GM23338 (cell line): ENCODE measurements at regions not wholly inside any gene's neighbourhood (a gene's known extent, or its start where the extent isn't known, plus 50 kb on each side); places are given as distances from the start of the nearest gene placed in this dataset.

ENCODE experiments used
- ATAC-seq: fragments of 200-7000 bp; cut with Tn5 transposase; 3 replicates; pipeline ENCODE4 v1.9.1; 2020
- DNase-seq: peaks from one replicate; pipeline ENCODE4 v3.0.0-alpha.2; 2015; ENCODE audit warnings: low spot score
- H2AFZ ChIP-seq: fragments of 200-600 bp; sonication (generic); 2 replicates; pipeline ENCODE4 v1.8.0; 2016; ENCODE audit warnings: antibody characterized with exemption, mild to moderate bottlenecking, moderate library complexity
- H3F3A ChIP-seq: fragments of 200-600 bp; sonication (generic); replicated peaks from 2 replicates; pipeline ENCODE4 v1.8.0; 2017; ENCODE audit warnings: antibody characterized with exemption, mixed run types, low read depth
- H3K27ac ChIP-seq: fragments of 200-600 bp; sonication (generic); 2 replicates; pipeline ENCODE4 v1.6.1; 2016; ENCODE audit warnings: low read depth
- H3K27me3 ChIP-seq: fragments of 200-600 bp; sonication (generic); 2 replicates; pipeline ENCODE4 v1.8.0; 2016; ENCODE audit warnings: mild to moderate bottlenecking, mixed run types, moderate library complexity; ENCODE audit not compliant: insufficient read depth
- H3K36me3 ChIP-seq: fragments of 200-600 bp; sonication (generic); 2 replicates; pipeline ENCODE4 v1.8.0; 2016; ENCODE audit warnings: mild to moderate bottlenecking; ENCODE audit not compliant: insufficient read depth
- H3K4me1 ChIP-seq: fragments of 200-600 bp; sonication (generic); 2 replicates; pipeline ENCODE4 v1.8.0; 2016; ENCODE audit warnings: mild to moderate bottlenecking, moderate library complexity; ENCODE audit not compliant: insufficient read depth
- H3K4me2 ChIP-seq: fragments of 200-600 bp; sonication (generic); 2 replicates; pipeline ENCODE4 v1.7.1; 2017; ENCODE audit warnings: mixed run types
- H3K4me3 ChIP-seq: fragments of 200-600 bp; sonication (generic); 2 replicates; pipeline ENCODE4 v1.6.1; 2016; ENCODE audit warnings: mixed run types
- H3K79me2 ChIP-seq: fragments of 200-600 bp; sonication (generic); replicated peaks from 2 replicates; pipeline ENCODE4 v1.8.0; 2017; ENCODE audit warnings: mild to moderate bottlenecking; ENCODE audit not compliant: insufficient read depth
- H3K9me2 ChIP-seq: fragments of 200-600 bp; sonication (generic); 2 replicates; pipeline ENCODE4 v1.8.0; 2017; ENCODE audit not compliant: insufficient read depth
- H4K20me1 ChIP-seq: fragments of 200-600 bp; sonication (generic); replicated peaks from 2 replicates; pipeline ENCODE4 v1.8.0; 2017; ENCODE audit warnings: mild to moderate bottlenecking; ENCODE audit not compliant: insufficient read depth
- H3K27ac Mint-ChIP-seq: 2 replicates; pipeline ENCODE4 v1.8.0; 2020; ENCODE audit warnings: inconsistent platforms, mild to moderate bottlenecking, moderate library complexity, mixed read lengths
- H3K27me3 Mint-ChIP-seq: 3 replicates; pipeline ENCODE4 v1.8.0; 2022; ENCODE audit warnings: low read depth, mild to moderate bottlenecking, moderate library complexity, mixed read lengths, inconsistent platforms; ENCODE audit not compliant: insufficient read depth, poor library complexity
- H3K36me3 Mint-ChIP-seq: 3 replicates; pipeline ENCODE4 v1.8.0; 2021; ENCODE audit warnings: low read depth, mild to moderate bottlenecking, inconsistent platforms, moderate library complexity, mixed read lengths
- H3K4me1 Mint-ChIP-seq: 3 replicates; pipeline ENCODE4 v1.8.0; 2020; ENCODE audit warnings: mild to moderate bottlenecking, inconsistent platforms, mixed read lengths
- H3K4me3 Mint-ChIP-seq: 3 replicates; pipeline ENCODE4 v1.8.0; 2021; ENCODE audit warnings: moderate library complexity, mild to moderate bottlenecking, inconsistent platforms, mixed read lengths
- H3K9me3 Mint-ChIP-seq: 3 replicates; pipeline ENCODE4 v1.8.0; 2020; ENCODE audit warnings: moderate library complexity, mild to moderate bottlenecking, inconsistent platforms, mixed read lengths
- EZH2 ChIP-seq: fragments of 200-600 bp; sonication (generic); IDR thresholded peaks from one replicate; pipeline ENCODE4 v1.8.0; 2017; ENCODE audit warnings: antibody characterized with exemption, mild to moderate bottlenecking, low read depth; ENCODE audit not compliant: unreplicated experiment
- EZH2phosphoT487 ChIP-seq: fragments of 200-600 bp; sonication (generic); IDR thresholded peaks from one replicate; pipeline ENCODE4 v1.8.1; 2018; ENCODE audit warnings: antibody characterized with exemption; ENCODE audit not compliant: unreplicated experiment
- JUNB ChIP-seq: IDR thresholded peaks from one replicate; pipeline ENCODE4 v1.6.1; 2016; ENCODE audit warnings: antibody characterized with exemption; ENCODE audit not compliant: unreplicated experiment
- NANOG ChIP-seq: IDR thresholded peaks from 2 replicates; pipeline ENCODE4 v1.6.1; 2016; ENCODE audit warnings: antibody characterized with exemption, borderline replicate concordance
- POLR2AphosphoS5 ChIP-seq: IDR thresholded peaks from 2 replicates; pipeline ENCODE4 v1.6.1; 2016; ENCODE audit warnings: antibody characterized with exemption, low read depth
- ZNF114 ChIP-seq: fragments of 250-450 bp; sonication (Bioruptor Pico); IDR thresholded peaks from 2 replicates; pipeline ENCODE4 v1.5.0; 2020; ENCODE audit warnings: mild to moderate bottlenecking, moderate library complexity
- TF ChIP-seq, protein P1 (sequence below): fragments of 250-450 bp; sonication (Bioruptor Pico); IDR thresholded peaks from 2 replicates; pipeline ENCODE4 v1.5.0; 2020; ENCODE audit warnings: mild to moderate bottlenecking, moderate library complexity
- TF ChIP-seq, protein P2 (sequence below): IDR thresholded peaks from 2 replicates; pipeline ENCODE4 v1.6.1; 2016; ENCODE audit warnings: antibody characterized with exemption

DNA sequence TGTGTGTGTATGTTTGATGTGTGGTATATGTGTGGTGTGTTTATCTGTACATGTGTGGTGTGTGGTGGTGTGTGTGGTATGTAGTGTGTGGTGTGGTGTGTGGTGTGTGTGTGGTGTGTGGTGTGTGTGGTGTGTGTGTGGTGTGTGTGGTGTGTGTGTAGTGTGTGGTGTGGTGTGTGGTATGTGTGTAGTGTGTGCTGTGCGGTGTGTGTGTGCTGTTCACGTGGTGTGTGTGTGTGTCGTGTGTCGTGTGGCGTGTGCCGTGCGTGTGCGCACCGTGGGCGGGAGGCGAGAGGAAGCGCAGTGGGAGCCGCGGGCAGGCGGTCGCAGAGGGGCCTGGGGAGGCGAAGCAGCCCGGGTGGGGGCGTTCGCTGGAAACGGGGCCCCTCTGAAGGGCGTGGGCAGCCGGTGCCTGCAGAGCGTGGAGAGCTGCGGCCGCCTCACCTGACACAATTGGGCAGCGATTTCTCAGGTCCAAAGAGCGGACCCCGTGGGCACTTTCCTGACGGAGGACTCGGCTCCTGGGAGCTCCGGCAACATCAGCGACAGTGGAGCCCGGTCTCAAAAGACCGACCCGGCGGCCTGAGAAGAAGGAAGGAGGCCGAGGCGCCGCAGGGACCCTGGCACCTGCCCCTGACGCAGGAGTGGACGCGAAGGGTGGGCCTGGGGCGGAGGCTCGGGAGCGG lies 741.1 kb upstream of the SALL3 start (continued):
- TF ChIP-seq, protein P1, sequence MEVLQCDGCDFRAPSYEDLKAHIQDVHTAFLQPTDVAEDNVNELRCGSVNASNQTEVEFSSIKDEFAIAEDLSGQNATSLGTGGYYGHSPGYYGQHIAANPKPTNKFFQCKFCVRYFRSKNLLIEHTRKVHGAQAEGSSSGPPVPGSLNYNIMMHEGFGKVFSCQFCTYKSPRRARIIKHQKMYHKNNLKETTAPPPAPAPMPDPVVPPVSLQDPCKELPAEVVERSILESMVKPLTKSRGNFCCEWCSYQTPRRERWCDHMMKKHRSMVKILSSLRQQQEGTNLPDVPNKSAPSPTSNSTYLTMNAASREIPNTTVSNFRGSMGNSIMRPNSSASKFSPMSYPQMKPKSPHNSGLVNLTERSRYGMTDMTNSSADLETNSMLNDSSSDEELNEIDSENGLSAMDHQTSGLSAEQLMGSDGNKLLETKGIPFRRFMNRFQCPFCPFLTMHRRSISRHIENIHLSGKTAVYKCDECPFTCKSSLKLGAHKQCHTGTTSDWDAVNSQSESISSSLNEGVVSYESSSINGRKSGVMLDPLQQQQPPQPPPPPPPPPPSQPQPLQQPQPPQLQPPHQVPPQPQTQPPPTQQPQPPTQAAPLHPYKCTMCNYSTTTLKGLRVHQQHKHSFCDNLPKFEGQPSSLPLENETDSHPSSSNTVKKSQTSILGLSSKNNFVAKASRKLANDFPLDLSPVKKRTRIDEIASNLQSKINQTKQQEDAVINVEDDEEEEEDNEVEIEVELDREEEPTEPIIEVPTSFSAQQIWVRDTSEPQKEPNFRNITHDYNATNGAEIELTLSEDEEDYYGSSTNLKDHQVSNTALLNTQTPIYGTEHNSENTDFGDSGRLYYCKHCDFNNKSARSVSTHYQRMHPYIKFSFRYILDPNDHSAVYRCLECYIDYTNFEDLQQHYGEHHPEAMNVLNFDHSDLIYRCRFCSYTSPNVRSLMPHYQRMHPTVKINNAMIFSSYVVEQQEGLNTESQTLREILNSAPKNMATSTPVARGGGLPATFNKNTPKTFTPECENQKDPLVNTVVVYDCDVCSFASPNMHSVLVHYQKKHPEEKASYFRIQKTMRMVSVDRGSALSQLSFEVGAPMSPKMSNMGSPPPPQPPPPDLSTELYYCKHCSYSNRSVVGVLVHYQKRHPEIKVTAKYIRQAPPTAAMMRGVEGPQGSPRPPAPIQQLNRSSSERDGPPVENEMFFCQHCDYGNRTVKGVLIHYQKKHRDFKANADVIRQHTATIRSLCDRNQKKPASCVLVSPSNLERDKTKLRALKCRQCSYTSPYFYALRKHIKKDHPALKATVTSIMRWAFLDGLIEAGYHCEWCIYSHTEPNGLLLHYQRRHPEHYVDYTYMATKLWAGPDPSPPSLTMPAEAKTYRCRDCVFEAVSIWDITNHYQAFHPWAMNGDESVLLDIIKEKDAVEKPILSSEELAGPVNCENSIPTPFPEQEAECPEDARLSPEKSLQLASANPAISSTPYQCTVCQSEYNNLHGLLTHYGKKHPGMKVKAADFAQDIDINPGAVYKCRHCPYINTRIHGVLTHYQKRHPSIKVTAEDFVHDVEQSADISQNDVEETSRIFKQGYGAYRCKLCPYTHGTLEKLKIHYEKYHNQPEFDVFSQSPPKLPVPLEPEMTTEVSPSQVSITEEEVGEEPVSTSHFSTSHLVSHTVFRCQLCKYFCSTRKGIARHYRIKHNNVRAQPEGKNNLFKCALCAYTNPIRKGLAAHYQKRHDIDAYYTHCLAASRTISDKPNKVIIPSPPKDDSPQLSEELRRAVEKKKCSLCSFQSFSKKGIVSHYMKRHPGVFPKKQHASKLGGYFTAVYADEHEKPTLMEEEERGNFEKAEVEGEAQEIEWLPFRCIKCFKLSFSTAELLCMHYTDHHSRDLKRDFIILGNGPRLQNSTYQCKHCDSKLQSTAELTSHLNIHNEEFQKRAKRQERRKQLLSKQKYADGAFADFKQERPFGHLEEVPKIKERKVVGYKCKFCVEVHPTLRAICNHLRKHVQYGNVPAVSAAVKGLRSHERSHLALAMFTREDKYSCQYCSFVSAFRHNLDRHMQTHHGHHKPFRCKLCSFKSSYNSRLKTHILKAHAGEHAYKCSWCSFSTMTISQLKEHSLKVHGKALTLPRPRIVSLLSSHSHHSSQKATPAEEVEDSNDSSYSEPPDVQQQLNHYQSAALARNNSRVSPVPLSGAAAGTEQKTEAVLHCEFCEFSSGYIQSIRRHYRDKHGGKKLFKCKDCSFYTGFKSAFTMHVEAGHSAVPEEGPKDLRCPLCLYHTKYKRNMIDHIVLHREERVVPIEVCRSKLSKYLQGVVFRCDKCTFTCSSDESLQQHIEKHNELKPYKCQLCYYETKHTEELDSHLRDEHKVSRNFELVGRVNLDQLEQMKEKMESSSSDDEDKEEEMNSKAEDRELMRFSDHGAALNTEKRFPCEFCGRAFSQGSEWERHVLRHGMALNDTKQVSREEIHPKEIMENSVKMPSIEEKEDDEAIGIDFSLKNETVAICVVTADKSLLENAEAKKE (CRISPR knock-in tag), result no peak
- TF ChIP-seq JUNB (no peak), EZH2 (no peak), POLR2AphosphoS5 (no peak), ZNF114 (no peak)

DNA sequence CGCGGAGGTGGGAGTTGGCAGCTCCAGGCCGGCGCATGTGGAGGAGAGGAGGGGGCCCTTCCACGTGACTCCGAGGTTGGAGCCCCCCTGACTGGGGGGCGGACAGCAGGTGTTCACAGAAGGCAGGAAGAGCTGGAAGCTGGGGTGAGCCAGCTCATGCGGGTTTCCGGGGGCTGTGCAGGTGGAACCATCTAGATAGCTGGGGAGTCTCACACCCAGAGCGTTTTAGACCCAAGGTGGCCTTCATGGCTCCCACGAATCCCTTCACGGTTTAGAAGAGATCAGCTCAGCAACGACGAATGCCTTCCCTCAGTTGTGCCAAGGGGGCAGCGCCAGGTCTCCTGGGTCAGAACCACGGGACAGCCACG lies 740.5 kb upstream of the SALL3 start:
- H3K4me1 Mint-ChIP-seq, result no peaks in the 10 kb centered on the region; the same call in 2 of the 3 replicates
- no peak for ATAC-seq

More for the DNA sequence above, 740.5 kb upstream of the SALL3 start:
- Histone ChIP-seq H3K36me3 (no peaks in the 10 kb centered on the region; the same call in 1 of the 2 replicates), H3K4me2 (no peak overlapping the region), H3K27ac (no peak overlapping the region), H4K20me1 (no peaks in the 10 kb centered on the region), H3K4me1 (no peaks in the 10 kb centered on the region), H3K27me3 (no peaks in the 10 kb centered on the region), H3F3A (no peaks in the 10 kb centered on the region), H2AFZ (no peak overlapping the region), H3K4me3 (no peak overlapping the region), H3K9me2 (no peaks in the 10 kb centered on the region), H3K79me2 (no peaks in the 10 kb centered on the region)
- Mint-ChIP-seq H3K9me3 (peaks cover 96% of the 10 kb centered on the region), H3K27me3 (peaks cover 19% of the 10 kb centered on the region), H3K27ac (no peak overlapping the region), H3K36me3 (peaks cover 55% of the 10 kb centered on the region), H3K4me3 (no peak overlapping the region)
- no peak for TF ChIP-seq ZNF114
- TF ChIP-seq JUNB, result no peak
- TF ChIP-seq, protein P2, sequence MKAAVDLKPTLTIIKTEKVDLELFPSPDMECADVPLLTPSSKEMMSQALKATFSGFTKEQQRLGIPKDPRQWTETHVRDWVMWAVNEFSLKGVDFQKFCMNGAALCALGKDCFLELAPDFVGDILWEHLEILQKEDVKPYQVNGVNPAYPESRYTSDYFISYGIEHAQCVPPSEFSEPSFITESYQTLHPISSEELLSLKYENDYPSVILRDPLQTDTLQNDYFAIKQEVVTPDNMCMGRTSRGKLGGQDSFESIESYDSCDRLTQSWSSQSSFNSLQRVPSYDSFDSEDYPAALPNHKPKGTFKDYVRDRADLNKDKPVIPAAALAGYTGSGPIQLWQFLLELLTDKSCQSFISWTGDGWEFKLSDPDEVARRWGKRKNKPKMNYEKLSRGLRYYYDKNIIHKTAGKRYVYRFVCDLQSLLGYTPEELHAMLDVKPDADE, result no peak
- TF ChIP-seq EZH2phosphoT487, result no peak
- TF ChIP-seq EZH2, result no peak
- no peak for TF ChIP-seq NANOG
- no peak for DNase-seq
